ENCODE measurements at regions not wholly inside any gene's neighbourhood (a gene's known extent, or its start where the extent isn't known, plus 50 kb on each side); places are given as distances from the start of the nearest gene placed in this dataset.

GRCh38 chr2:181742922-181743722 lies 62.8 kb upstream of the NEUROD1 start:
- peak overlapping the region in 1 of 2 experiments; percentile 62; a peak in 3 of 4 replicates for H3K27ac ChIP-seq (ENCODE audit: low read depth in 2 of 2, low read length in 1 of 2)
- peak; percentile 35 for DNase-seq
- no peak overlapping the region for H3K9ac ChIP-seq
- H2AFZ ChIP-seq (ENCODE audit: low read depth), result no peak overlapping the region
- no peaks in the 10 kb centered on the region for H4K20me1 ChIP-seq (ENCODE audit: insufficient read depth)
- ChIA-PET POLR2A (no interaction called here), CTCF (interaction anchor here (0.6 to 3.8 kb wide), 35 partner anchors 9 to 1629 kb away, joined by 3 to 38 read pairs (median 4); partner anchors contain the start of gene ITPRID2)
- no peaks in the 10 kb centered on the region for H3K79me2 ChIP-seq (ENCODE audit: insufficient read depth)
- no peaks in the 10 kb centered on the region for H3F3A ChIP-seq (replicated peaks; ENCODE audit: insufficient read depth)
- no peak overlapping the region; a peak in 1 of 4 replicates for H3K4me3 ChIP-seq (ENCODE audit: low read depth in 2 of 2, low read length in 1 of 2)
- 0 out of 4 replicates have a peak, but pooled peaks of 1 of the 2 experiments have one; percentile 2 for TF ChIP-seq EP300 (IDR thresholded peaks at IDR 0.05; ENCODE audit: borderline replicate concordance in 1 of 2, low read depth in 1 of 2, low read length in 1 of 2)
- peak; percentile 2; the same call in 1 of the 2 replicates for TF ChIP-seq FOXM1 (IDR thresholded peaks at IDR 0.05; ENCODE audit: low read depth)
- TF ChIP-seq RAD21 (IDR thresholded peaks at IDR 0.05; ENCODE audit: low read length), result peak; percentile 87
- no peak for TF ChIP-seq GABPA (IDR thresholded peaks at IDR 0.05; ENCODE audit: low read depth)
- peak; percentile 83 for TF ChIP-seq CTCF (IDR thresholded peaks at IDR 0.05)
- TF ChIP-seq GATA2 (CRISPR knock-in tag; IDR thresholded peaks at IDR 0.05), result 0 out of 2 replicates have a peak, but pooled peaks have one; percentile 14
- TF ChIP-seq SIN3A (IDR thresholded peaks at IDR 0.05; ENCODE audit: borderline replicate concordance, low read depth, low read length), result no peak
- TF ChIP-seq SMC3 (IDR thresholded peaks at IDR 0.05; ENCODE audit: low read depth, low read length), result peak; percentile 63
- H3K9me3 ChIP-seq, result no peaks in the 10 kb centered on the region
- no peak overlapping the region for H3K4me2 ChIP-seq
- H3K27me3 ChIP-seq (ENCODE audit: insufficient read depth), result no peaks in the 10 kb centered on the region
- WGBS (ENCODE audit: low lambda C conversion rate), result 20% methylated on average over 6 of the region's 6 CpGs
- peaks cover 8 to 19% of the 10 kb centered on the region in 2 experiments; a peak in 2 of 4 replicates for H3K4me1 ChIP-seq (ENCODE audit: control insufficient read depth in 1 of 2, insufficient read depth in 2 of 2, low read depth in 1 of 2, low read length in 1 of 2)
- no peaks in the 10 kb centered on the region for H3K9me2 ChIP-seq
- H3K36me3 ChIP-seq (replicated peaks in 1 of 2; ENCODE audit: control insufficient read depth in 1 of 2, insufficient read depth in 2 of 2, low read length in 1 of 2), result no peaks in the 10 kb centered on the region

- no peaks in the 10 kb centered on the region for H3K36me3 ChIP-seq (replicated peaks in 1 of 2; ENCODE audit: control insufficient read depth in 1 of 2, insufficient read depth in 2 of 2, low read length in 1 of 2)
- H3K4me2 ChIP-seq, result no peak overlapping the region
- H4K20me1 ChIP-seq (ENCODE audit: insufficient read depth), result no peaks in the 10 kb centered on the region
- H3K4me1 ChIP-seq (ENCODE audit: control insufficient read depth in 1 of 2, insufficient read depth in 2 of 2, low read depth in 1 of 2, low read length in 1 of 2), result peaks cover 8 to 19% of the 10 kb centered on the region in 2 experiments; a peak in 2 of 4 replicates
- H2AFZ ChIP-seq (ENCODE audit: low read depth), result no peak overlapping the region
- H3K27ac ChIP-seq (ENCODE audit: low read depth in 2 of 2, low read length in 1 of 2), result no peak overlapping the region; a peak in 1 of 4 replicates
- DNase-seq, result no peak
- H3F3A ChIP-seq (replicated peaks; ENCODE audit: insufficient read depth), result no peaks in the 10 kb centered on the region
- H3K79me2 ChIP-seq (ENCODE audit: insufficient read depth), result no peaks in the 10 kb centered on the region
- no peaks in the 10 kb centered on the region for H3K9me2 ChIP-seq
- POLR2A ChIA-PET, result no interaction called here
- no peaks in the 10 kb centered on the region for H3K9me3 ChIP-seq
- WGBS (ENCODE audit: low lambda C conversion rate), result 89% methylated on average over 2 of the region's 2 CpGs
- H3K27me3 ChIP-seq (ENCODE audit: insufficient read depth), result no peaks in the 10 kb centered on the region
- H3K4me3 ChIP-seq (ENCODE audit: low read depth in 2 of 2, low read length in 1 of 2), result no peak overlapping the region
- TF ChIP-seq USF1 (IDR thresholded peaks at IDR 0.05; ENCODE audit: borderline replicate concordance, low read depth), result no peak
- no peak for TF ChIP-seq SMC3 (IDR thresholded peaks at IDR 0.05; ENCODE audit: low read depth, low read length)
- no peak for TF ChIP-seq FOXJ3 (CRISPR knock-in tag; IDR thresholded peaks at IDR 0.05)
- TF ChIP-seq RCOR1 (IDR thresholded peaks at IDR 0.05; ENCODE audit: low read length), result no peak
- no peak for TF ChIP-seq JUND (IDR thresholded peaks at IDR 0.05)
- no peak for TF ChIP-seq GABPA (IDR thresholded peaks at IDR 0.05; ENCODE audit: low read depth)
- TF ChIP-seq EZH2phosphoT487 (IDR thresholded peaks at IDR 0.05; ENCODE audit: borderline replicate concordance, low read depth), result no peak
- TF ChIP-seq IRF3 (IDR thresholded peaks at IDR 0.05; ENCODE audit: low read depth, low read length), result no peak
- TF ChIP-seq EP300 (IDR thresholded peaks at IDR 0.05; ENCODE audit: borderline replicate concordance in 1 of 2, low read depth in 1 of 2, low read length in 1 of 2), result no peak
- TF ChIP-seq USF2 (IDR thresholded peaks at IDR 0.05; ENCODE audit: borderline replicate concordance, low read depth, low read length), result no peak
- TF ChIP-seq CHD2 (IDR thresholded peaks at IDR 0.05; ENCODE audit: low read length, partially characterized antibody), result no peak
- no peak for TF ChIP-seq NFIC (IDR thresholded peaks at IDR 0.05; ENCODE audit: borderline replicate concordance)
- no peak for TF ChIP-seq SIN3A (IDR thresholded peaks at IDR 0.05; ENCODE audit: borderline replicate concordance, low read depth, low read length)
- TF ChIP-seq TCF12 (IDR thresholded peaks at IDR 0.05), result no peak
- TF ChIP-seq FOSL2 (IDR thresholded peaks at IDR 0.05; ENCODE audit: borderline replicate concordance, low read depth), result no peak
- no peak for TF ChIP-seq MXI1 (IDR thresholded peaks at IDR 0.05; ENCODE audit: low read depth, low read length)
- no peak for TF ChIP-seq RFX5 (IDR thresholded peaks at IDR 0.05; ENCODE audit: low read length)
- no peak for TF ChIP-seq POLR2AphosphoS5 (IDR thresholded peaks at IDR 0.05; ENCODE audit: low read depth, low read length)
- TF ChIP-seq TAF1 (IDR thresholded peaks at IDR 0.05; ENCODE audit: borderline replicate concordance, low read depth, low read length), result no peak
- H3K9ac ChIP-seq, result no peak overlapping the region
- CTCF ChIA-PET, result no interaction called here
These were observed 63.4 kb upstream of the NEUROD1 start for GRCh38 chr2:181743723-181744031.

All from SK-N-SH (cell line).